Spinal cord (tissue), 9 donors: ENCODE measurements at regions not wholly inside any gene's neighbourhood (a gene's known extent, or its start where the extent isn't known, plus 50 kb on each side); places are given as distances from the start of the nearest gene placed in this dataset.

ENCODE experiments used
- DNase-seq, 6 donors: peaks; one replicate each; pipeline versions ENCODE4 v3.0.0 to v3.0.0-alpha.2; 2013 to 2015; ENCODE audit warnings: low spot score in 6 of 6, low read depth in 4 of 6
- H3K27ac ChIP-seq: one replicate; pipeline ENCODE4 v1.5.1; 2013; ENCODE audit warnings: low read depth, low read length, control low read depth
- H3K27me3 ChIP-seq: one replicate; pipeline ENCODE4 v1.6.1; 2013; ENCODE audit warnings: low read length; ENCODE audit not compliant: control insufficient read depth, insufficient read depth
- H3K36me3 ChIP-seq: one replicate; pipeline ENCODE4 v1.6.1; 2013; ENCODE audit warnings: low read length; ENCODE audit not compliant: control insufficient read depth, insufficient read depth
- H3K4me1 ChIP-seq: one replicate; pipeline ENCODE4 v1.6.1; 2013; ENCODE audit warnings: low read length; ENCODE audit not compliant: control insufficient read depth, insufficient read depth
- H3K4me3 ChIP-seq: one replicate; pipeline ENCODE4 v1.5.1; 2013; ENCODE audit warnings: low read depth, low read length, control low read depth
- H3K9me3 ChIP-seq: one replicate; pipeline ENCODE4 v1.6.1; 2013; ENCODE audit warnings: low read length; ENCODE audit not compliant: control insufficient read depth, insufficient read depth
- WGBS: methylation state at CpG from one replicate; pipeline ENCODE4 v1.1.5; 2013; ENCODE audit warnings: missing lambda C conversion rate; ENCODE audit not compliant: insufficient coverage; 5-methylcytosine and 5-hydroxymethylcytosine counted together
- donor health status: healthy.

DNA sequence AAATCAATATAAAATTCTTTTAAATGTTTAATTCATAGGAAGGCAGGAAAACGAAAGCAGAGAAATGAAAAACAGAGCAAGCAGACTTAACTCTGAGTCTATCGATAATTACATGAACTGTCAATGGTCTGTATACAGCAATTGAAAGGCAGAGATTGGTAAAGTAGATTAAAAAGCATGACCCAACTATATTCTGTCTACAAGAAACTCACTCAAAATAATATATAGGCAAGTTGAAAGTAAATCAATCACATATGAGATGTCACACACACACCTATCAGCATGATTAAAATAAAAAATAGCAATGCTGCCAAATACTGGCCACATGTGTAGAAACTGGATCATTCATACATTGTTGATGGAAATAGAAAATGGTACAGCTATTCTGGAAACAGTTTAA lies 136.4 kb upstream of the CYP1B1 start:
- Histone ChIP-seq H3K27ac (no peak overlapping the region), H3K9me3 (no peaks in the 10 kb centered on the region), H3K27me3 (no peaks in the 10 kb centered on the region), H3K4me1 (peaks cover 3% of the 10 kb centered on the region), H3K4me3 (no peak overlapping the region), H3K36me3 (no peaks in the 10 kb centered on the region)
- DNase-seq = no peak
- WGBS = no CpG with 5 or more reads among the region's 2 CpGs

GRCh38 chr2:38207168-38207567 lies 131.2 kb upstream of the CYP1B1 start:
- Histone ChIP-seq H3K4me1 (no peaks in the 10 kb centered on the region), H3K9me3 (no peaks in the 10 kb centered on the region), H3K27ac (no peak overlapping the region), H3K36me3 (no peaks in the 10 kb centered on the region), H3K27me3 (no peaks in the 10 kb centered on the region), H3K4me3 (no peak overlapping the region)
- no CpG with 5 or more reads among the region's 1 CpG for WGBS
- no peak for DNase-seq

GRCh38 chr2:38203446-38203810 lies 127.5 kb upstream of the CYP1B1 start:
- no peak for DNase-seq
- WGBS = 75% methylated on average over 8 of the region's 9 CpGs
- no peak overlapping the region for H3K4me3 ChIP-seq
- no peaks in the 10 kb centered on the region for H3K4me1 ChIP-seq
- no peak overlapping the region for H3K27ac ChIP-seq
- H3K27me3 ChIP-seq = no peaks in the 10 kb centered on the region
- H3K36me3 ChIP-seq = no peaks in the 10 kb centered on the region
- H3K9me3 ChIP-seq = no peaks in the 10 kb centered on the region

DNA sequence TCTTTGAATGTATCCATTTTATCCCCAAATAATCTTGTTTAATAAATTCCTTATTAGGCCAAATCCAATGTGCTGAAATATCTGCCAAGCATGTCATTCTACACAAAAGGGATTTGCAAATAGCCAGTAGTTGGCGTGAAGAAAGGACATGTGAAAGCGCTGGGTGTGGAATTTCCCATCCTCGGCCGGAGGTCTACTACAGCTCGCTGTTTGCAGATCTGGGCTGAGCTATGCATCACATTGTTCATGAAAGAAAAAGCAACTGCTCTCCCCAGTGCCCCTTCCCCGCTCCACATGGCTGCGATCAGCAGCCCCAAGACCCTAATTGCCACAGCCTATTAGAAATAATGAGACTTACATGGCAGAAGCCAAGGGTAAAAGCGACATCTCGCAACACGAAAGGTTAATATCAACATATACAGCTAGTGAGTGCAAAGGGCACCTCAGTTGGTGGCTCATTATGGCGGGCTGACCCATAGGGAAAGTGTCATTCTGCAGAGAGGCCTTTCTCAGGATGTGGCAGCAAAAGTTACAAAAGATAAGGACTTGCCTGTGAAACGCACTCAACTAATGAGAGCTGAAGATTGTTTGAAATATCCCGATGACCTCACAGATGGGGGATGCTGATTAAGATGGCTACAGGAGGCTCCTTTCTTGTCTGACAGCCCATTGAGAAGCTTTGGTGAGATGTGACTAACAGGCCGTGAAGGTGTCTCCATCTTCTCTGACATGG lies 126.9 kb upstream of the CYP1B1 start:
- H3K27me3 ChIP-seq = no peaks in the 10 kb centered on the region
- H3K4me3 ChIP-seq = no peak overlapping the region
- DNase-seq = no peak
- no peaks in the 10 kb centered on the region for H3K4me1 ChIP-seq
- H3K27ac ChIP-seq = no peak overlapping the region
- 86% methylated on average over 11 of the region's 14 CpGs for WGBS
- no peaks in the 10 kb centered on the region for H3K9me3 ChIP-seq
- H3K36me3 ChIP-seq = no peaks in the 10 kb centered on the region

DNA sequence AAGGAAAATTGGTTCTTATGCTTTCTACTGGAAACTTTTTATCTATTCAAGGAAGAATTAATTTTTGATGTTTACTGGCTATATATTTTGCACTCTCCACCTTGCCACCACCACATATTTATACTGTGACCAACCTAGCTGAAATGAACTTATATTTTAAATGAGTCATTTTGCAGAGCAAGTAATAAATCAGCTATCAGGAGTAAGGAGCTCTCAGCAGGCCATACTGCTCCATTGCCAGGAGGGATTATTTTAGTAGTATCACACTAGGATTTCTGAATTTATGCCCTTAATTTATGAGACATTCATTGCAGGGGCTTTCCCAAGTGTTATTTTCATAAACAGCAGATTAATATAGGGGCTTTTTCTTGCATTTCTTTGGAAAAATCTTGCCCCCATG lies 125.8 kb upstream of the CYP1B1 start:
- Histone ChIP-seq H3K4me3 (no peak overlapping the region), H3K4me1 (no peaks in the 10 kb centered on the region), H3K27ac (no peak overlapping the region), H3K27me3 (no peaks in the 10 kb centered on the region), H3K9me3 (no peaks in the 10 kb centered on the region), H3K36me3 (no peaks in the 10 kb centered on the region)
- DNase-seq = peak in 1 of 6 donors; percentile 17

GRCh38 chr2:38200598-38200997 lies 124.6 kb upstream of the CYP1B1 start:
- Histone ChIP-seq H3K4me1 (no peaks in the 10 kb centered on the region), H3K27ac (no peak overlapping the region), H3K9me3 (no peaks in the 10 kb centered on the region), H3K36me3 (no peaks in the 10 kb centered on the region), H3K27me3 (no peaks in the 10 kb centered on the region), H3K4me3 (no peak overlapping the region)
- no peak for DNase-seq
- no CpG with 5 or more reads among the region's 3 CpGs for WGBS

GRCh38 chr2:38199127-38199526 lies 123.2 kb upstream of the CYP1B1 start:
- DNase-seq = no peak
- no peak overlapping the region for H3K4me3 ChIP-seq
- no peaks in the 10 kb centered on the region for H3K27me3 ChIP-seq
- no peak overlapping the region for H3K27ac ChIP-seq
- no peaks in the 10 kb centered on the region for H3K9me3 ChIP-seq
- H3K36me3 ChIP-seq = no peaks in the 10 kb centered on the region
- H3K4me1 ChIP-seq = no peaks in the 10 kb centered on the region
- WGBS = no CpG with 5 or more reads among the region's 1 CpG

DNA sequence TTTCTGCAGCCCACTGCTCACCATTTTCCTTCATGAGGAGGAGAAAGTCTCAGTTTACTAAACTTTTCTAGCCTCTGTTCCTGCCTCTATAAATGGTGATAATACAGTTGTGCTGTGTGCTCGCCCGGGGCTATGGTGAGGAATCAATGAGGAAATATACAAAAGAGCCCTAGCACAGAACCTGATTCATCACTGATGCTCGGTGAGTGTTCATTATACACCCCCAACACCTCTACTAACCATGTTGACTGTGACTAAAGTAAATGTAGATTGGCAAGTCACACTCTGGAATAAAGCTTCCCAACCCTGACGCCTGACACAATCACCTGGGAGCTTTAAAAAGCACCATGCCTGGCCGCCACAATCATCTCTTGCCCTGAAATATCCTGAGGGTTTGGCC lies 118.8 kb upstream of the CYP1B1 start:
- 100% methylated on average over 2 of the region's 5 CpGs for WGBS
- H3K27me3 ChIP-seq = no peaks in the 10 kb centered on the region
- H3K27ac ChIP-seq = no peak overlapping the region
- no peaks in the 10 kb centered on the region for H3K9me3 ChIP-seq
- no peaks in the 10 kb centered on the region for H3K4me1 ChIP-seq
- no peak for DNase-seq
- H3K36me3 ChIP-seq = no peaks in the 10 kb centered on the region
- H3K4me3 ChIP-seq = no peak overlapping the region

- DNase-seq = no peak
- Histone ChIP-seq H3K27ac (no peak overlapping the region), H3K4me3 (no peak overlapping the region), H3K36me3 (no peaks in the 10 kb centered on the region), H3K27me3 (no peaks in the 10 kb centered on the region), H3K4me1 (no peaks in the 10 kb centered on the region), H3K9me3 (no peaks in the 10 kb centered on the region)
- WGBS = no CpG with 5 or more reads among the region's 3 CpGs
Observed at GRCh38 chr2:38192976-38193375, 117.0 kb upstream of the CYP1B1 start.

GRCh38 chr2:38192046-38192445 lies 116.1 kb upstream of the CYP1B1 start:
- H3K4me1 ChIP-seq = no peaks in the 10 kb centered on the region
- no peaks in the 10 kb centered on the region for H3K36me3 ChIP-seq
- no peak overlapping the region for H3K4me3 ChIP-seq
- H3K27ac ChIP-seq = no peak overlapping the region
- no peaks in the 10 kb centered on the region for H3K27me3 ChIP-seq
- no peaks in the 10 kb centered on the region for H3K9me3 ChIP-seq
- no peak for DNase-seq
